H1 (cell line): ENCODE measurements at regions not wholly inside any gene's neighbourhood (a gene's known extent, or its start where the extent isn't known, plus 50 kb on each side); places are given as distances from the start of the nearest gene placed in this dataset.

Experiments
- BACH1 ChIP-seq: IDR thresholded peaks from 2 replicates; pipeline ENCODE4 v1.6.1; 2012; ENCODE audit warnings: low read length, improper control_type of control experiment
- CHD1 ChIP-seq: IDR thresholded peaks from 2 replicates; pipeline ENCODE4 v1.6.1; 2012; ENCODE audit warnings: low read depth, low read length, improper control_type of control experiment
- EZH2 ChIP-seq: fragments of 200-600 bp; sonication (generic); IDR thresholded peaks from 2 replicates; pipeline ENCODE4 v1.7.1; 2012; ENCODE audit warnings: low read depth, mild to moderate bottlenecking, moderate library complexity, low read length, inconsistent platforms; ENCODE audit not compliant: severe bottlenecking
- MAX ChIP-seq: IDR thresholded peaks from 2 replicates; pipeline ENCODE4 v1.6.1; 2012; ENCODE audit warnings: inconsistent platforms
- POLR2AphosphoS5 ChIP-seq: IDR thresholded peaks from 2 replicates; pipeline ENCODE4 v1.6.1; 2011; ENCODE audit warnings: low read depth, low read length
- ZNF274 ChIP-seq: IDR thresholded peaks from 2 replicates; pipeline ENCODE4 v1.7.0; 2012; ENCODE audit warnings: low read length, borderline replicate concordance; ENCODE audit errors: extremely low read depth
- TF ChIP-seq, protein P1 (sequence below), 3 experiments: IDR thresholded peaks; 1 replicate in 2 of 3; 2 replicates in 1 of 3; pipeline versions ENCODE4 v1.5.1 to v1.6.1; 2011; ENCODE audit warnings: low read length in 3 of 3, mild to moderate bottlenecking in 3 of 3, inconsistent platforms in 2 of 3, low read depth in 1 of 3, moderate library complexity in 1 of 3; ENCODE audit not compliant: insufficient read depth in 1 of 3; ENCODE audit errors: control extremely low read depth in 1 of 3

- TF ChIP-seq BACH1 (no peak), ZNF274 (no peak), EZH2 (no peak), POLR2AphosphoS5 (no peak), CHD1 (no peak), MAX (no peak)
- TF ChIP-seq, protein P1, sequence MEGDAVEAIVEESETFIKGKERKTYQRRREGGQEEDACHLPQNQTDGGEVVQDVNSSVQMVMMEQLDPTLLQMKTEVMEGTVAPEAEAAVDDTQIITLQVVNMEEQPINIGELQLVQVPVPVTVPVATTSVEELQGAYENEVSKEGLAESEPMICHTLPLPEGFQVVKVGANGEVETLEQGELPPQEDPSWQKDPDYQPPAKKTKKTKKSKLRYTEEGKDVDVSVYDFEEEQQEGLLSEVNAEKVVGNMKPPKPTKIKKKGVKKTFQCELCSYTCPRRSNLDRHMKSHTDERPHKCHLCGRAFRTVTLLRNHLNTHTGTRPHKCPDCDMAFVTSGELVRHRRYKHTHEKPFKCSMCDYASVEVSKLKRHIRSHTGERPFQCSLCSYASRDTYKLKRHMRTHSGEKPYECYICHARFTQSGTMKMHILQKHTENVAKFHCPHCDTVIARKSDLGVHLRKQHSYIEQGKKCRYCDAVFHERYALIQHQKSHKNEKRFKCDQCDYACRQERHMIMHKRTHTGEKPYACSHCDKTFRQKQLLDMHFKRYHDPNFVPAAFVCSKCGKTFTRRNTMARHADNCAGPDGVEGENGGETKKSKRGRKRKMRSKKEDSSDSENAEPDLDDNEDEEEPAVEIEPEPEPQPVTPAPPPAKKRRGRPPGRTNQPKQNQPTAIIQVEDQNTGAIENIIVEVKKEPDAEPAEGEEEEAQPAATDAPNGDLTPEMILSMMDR (IDR thresholded peaks at IDR 0.05; ENCODE audit: control extremely low read depth in 1 of 3, insufficient read depth in 1 of 3, low read depth in 1 of 3, low read length in 3 of 3), result no peak
Measured at GRCh38 chr21:38667291-38667870, 138.3 kb upstream of the ETS2 start.
